ENCODE measurements at regions not wholly inside any gene's neighbourhood (a gene's known extent, or its start where the extent isn't known, plus 50 kb on each side); places are given as distances from the start of the nearest gene placed in this dataset.

DNA sequence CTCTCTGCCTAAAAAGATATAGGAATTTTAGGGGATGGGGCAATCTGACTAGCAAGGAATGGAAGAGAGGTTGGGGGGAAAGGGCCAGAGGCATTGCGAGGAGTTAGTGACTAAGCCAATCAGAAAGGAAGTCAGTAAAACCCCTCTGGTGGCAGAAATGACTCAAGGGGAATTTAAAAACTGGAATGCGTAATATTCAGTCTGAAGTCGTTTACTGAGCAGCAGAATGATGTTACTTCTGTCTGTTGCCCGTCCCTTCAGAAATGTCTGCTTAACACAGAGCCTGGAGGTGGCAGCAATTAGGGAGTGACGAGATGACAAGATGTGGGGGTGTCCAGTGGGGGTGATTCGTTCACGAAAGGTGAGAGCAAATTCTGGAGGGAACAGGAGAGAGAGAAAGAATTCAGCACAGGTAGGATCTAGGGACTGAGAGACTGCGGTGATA lies 107.7 kb upstream of the CLMP start:
- no peak overlapping the region for H3K4me2 ChIP-seq (ENCODE audit: extremely low read depth, insufficient read depth, low read length)
- no peak overlapping the region for H3K27ac ChIP-seq (ENCODE audit: insufficient read depth, low read length)
- TF ChIP-seq EZH2 (IDR thresholded peaks at IDR 0.05; ENCODE audit: low read length, missing control alignments) = no peak
- TF ChIP-seq, protein P1, sequence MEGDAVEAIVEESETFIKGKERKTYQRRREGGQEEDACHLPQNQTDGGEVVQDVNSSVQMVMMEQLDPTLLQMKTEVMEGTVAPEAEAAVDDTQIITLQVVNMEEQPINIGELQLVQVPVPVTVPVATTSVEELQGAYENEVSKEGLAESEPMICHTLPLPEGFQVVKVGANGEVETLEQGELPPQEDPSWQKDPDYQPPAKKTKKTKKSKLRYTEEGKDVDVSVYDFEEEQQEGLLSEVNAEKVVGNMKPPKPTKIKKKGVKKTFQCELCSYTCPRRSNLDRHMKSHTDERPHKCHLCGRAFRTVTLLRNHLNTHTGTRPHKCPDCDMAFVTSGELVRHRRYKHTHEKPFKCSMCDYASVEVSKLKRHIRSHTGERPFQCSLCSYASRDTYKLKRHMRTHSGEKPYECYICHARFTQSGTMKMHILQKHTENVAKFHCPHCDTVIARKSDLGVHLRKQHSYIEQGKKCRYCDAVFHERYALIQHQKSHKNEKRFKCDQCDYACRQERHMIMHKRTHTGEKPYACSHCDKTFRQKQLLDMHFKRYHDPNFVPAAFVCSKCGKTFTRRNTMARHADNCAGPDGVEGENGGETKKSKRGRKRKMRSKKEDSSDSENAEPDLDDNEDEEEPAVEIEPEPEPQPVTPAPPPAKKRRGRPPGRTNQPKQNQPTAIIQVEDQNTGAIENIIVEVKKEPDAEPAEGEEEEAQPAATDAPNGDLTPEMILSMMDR (conservative IDR thresholded peaks at IDR 0.05 in 1 of 2, IDR thresholded peaks at IDR 0.05 in 1 of 2; ENCODE audit: low read depth in 1 of 2, low read length in 2 of 2) = peak in 1 of 2 donors; percentile 6
- peak; percentile 18 to 65 for DNase-seq (ENCODE audit: low read depth in 2 of 2)
- H3K4me3 ChIP-seq (replicated peaks in 1 of 4; ENCODE audit: control extremely low read depth in 1 of 4, insufficient read depth in 1 of 4, low read depth in 3 of 4, low read length in 4 of 4) = no peak overlapping the region
- H2AFZ ChIP-seq (ENCODE audit: low read length) = no peak overlapping the region
- H3K9me3 ChIP-seq (ENCODE audit: control insufficient read depth, insufficient read depth, low read depth, low read length) = no peaks in the 10 kb centered on the region
- H3K9ac ChIP-seq (ENCODE audit: insufficient read depth, low read length) = no peak overlapping the region
- peaks cover 2% of the 10 kb centered on the region for H3K4me1 ChIP-seq (ENCODE audit: control insufficient read depth, extremely low read depth, insufficient read depth, low read length)
- no peaks in the 10 kb centered on the region for H3K79me2 ChIP-seq (ENCODE audit: control insufficient read depth, insufficient read depth, low read length)
- no peaks in the 10 kb centered on the region for H4K20me1 ChIP-seq (ENCODE audit: control insufficient read depth, extremely low read depth, insufficient read depth, low read length)
- H3K27me3 ChIP-seq (ENCODE audit: control insufficient read depth, insufficient read depth, low read length) = peaks cover 12% of the 10 kb centered on the region
- no peaks in the 10 kb centered on the region for H3K36me3 ChIP-seq (ENCODE audit: control insufficient read depth, insufficient read depth, low read length)

DNA sequence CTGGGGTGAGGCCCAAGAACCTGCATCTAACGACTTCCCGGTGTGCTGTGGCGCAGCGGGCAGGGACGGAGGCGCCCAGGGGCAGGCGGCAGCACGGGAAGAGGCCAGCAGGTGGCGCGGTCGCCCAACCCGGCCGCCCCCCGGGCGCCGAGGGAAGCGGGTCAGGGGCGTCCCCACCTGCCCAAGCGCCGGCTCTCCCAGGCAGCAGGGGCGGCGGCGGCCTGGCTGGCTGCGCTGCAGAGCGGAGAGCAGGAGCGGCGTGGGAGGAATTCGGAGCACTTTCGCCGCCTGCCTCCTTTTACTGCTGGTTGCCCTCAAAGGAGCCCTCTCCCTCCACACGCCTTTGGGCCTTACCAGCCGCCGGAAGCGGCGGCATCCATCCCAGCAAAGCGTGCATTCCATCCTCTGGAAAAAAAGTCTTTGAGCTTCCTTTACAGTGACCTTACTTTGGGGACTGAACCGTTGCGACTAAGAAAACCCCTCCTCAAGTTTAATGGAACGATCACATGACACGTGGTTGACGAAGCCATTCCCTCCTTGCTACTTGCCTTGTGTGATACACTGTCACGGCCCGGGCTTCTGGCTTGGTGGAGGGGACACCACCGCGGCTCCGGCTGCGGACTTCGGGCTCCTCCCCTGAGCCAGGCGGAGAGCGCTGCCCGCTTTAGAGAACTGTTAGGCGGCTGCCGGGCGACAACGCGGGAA lies 106.8 kb upstream of the CLMP start:
- peak in 1 of 2 donors; percentile 34 for DNase-seq (ENCODE audit: low read depth in 2 of 2)
- Histone ChIP-seq H3K4me3 (replicated peaks in 1 of 4; ENCODE audit: control extremely low read depth in 1 of 4, insufficient read depth in 1 of 4, low read depth in 3 of 4, low read length in 4 of 4) (peak overlapping the region; percentile 21 to 41 (median 32)), H3K79me2 (ENCODE audit: control insufficient read depth, insufficient read depth, low read length) (no peaks in the 10 kb centered on the region), H3K9ac (ENCODE audit: insufficient read depth, low read length) (peak overlapping the region; percentile 26), H3K36me3 (ENCODE audit: control insufficient read depth, insufficient read depth, low read length) (no peaks in the 10 kb centered on the region), H3K4me2 (ENCODE audit: extremely low read depth, insufficient read depth, low read length) (peak overlapping the region; percentile 94), H3K9me3 (ENCODE audit: control insufficient read depth, insufficient read depth, low read depth, low read length) (no peaks in the 10 kb centered on the region), H3K4me1 (ENCODE audit: control insufficient read depth, extremely low read depth, insufficient read depth, low read length) (peaks cover 2% of the 10 kb centered on the region), H4K20me1 (ENCODE audit: control insufficient read depth, extremely low read depth, insufficient read depth, low read length) (no peaks in the 10 kb centered on the region), H2AFZ (ENCODE audit: low read length) (peak overlapping the region; percentile 74), H3K27ac (ENCODE audit: insufficient read depth, low read length) (no peak overlapping the region), H3K27me3 (ENCODE audit: control insufficient read depth, insufficient read depth, low read length) (peaks cover 16% of the 10 kb centered on the region)
- no peak for TF ChIP-seq EZH2 (IDR thresholded peaks at IDR 0.05; ENCODE audit: low read length, missing control alignments)
- TF ChIP-seq, protein P1 (conservative IDR thresholded peaks at IDR 0.05 in 1 of 2, IDR thresholded peaks at IDR 0.05 in 1 of 2; ENCODE audit: low read depth in 1 of 2, low read length in 2 of 2) = peak; percentile 46 to 65

DNA sequence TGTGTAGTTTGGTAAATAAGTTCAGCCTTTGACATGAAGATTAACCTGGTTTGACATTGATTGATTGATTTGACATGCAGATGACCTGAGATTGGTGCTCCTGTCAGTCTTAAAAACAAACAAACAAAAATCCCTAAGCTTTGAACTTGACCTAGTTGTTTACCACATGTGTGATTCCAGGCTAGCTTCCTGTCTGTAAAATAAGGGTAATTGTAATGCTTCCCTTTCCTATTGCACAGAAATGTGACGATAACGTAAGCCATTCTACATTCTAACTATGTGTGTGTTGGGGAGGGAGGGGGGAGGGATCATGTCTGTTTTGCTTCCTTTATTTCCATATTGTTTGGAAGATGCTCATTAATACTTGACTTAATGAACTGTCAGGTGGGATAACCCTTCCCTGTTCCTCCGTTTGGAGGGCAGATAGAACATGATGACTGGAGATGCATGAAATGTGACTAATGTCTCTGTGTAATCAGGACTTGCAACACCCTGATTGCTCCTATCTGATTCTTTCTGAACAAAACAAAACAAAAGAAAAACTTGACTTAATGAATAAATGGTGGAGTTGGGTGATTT lies 106.1 kb upstream of the CLMP start:
- Histone ChIP-seq H3K79me2 (ENCODE audit: control insufficient read depth, insufficient read depth, low read length) (no peaks in the 10 kb centered on the region), H3K4me2 (ENCODE audit: extremely low read depth, insufficient read depth, low read length) (peak overlapping the region; percentile 94), H3K27me3 (ENCODE audit: control insufficient read depth, insufficient read depth, low read length) (peaks cover 16% of the 10 kb centered on the region), H2AFZ (ENCODE audit: low read length) (peak overlapping the region; percentile 45), H3K9me3 (ENCODE audit: control insufficient read depth, insufficient read depth, low read depth, low read length) (no peaks in the 10 kb centered on the region), H3K4me3 (replicated peaks in 1 of 4; ENCODE audit: control extremely low read depth in 1 of 4, insufficient read depth in 1 of 4, low read depth in 3 of 4, low read length in 4 of 4) (peak overlapping the region; percentile 20 to 41 (median 22)), H3K36me3 (ENCODE audit: control insufficient read depth, insufficient read depth, low read length) (no peaks in the 10 kb centered on the region), H4K20me1 (ENCODE audit: control insufficient read depth, extremely low read depth, insufficient read depth, low read length) (no peaks in the 10 kb centered on the region), H3K27ac (ENCODE audit: insufficient read depth, low read length) (no peak overlapping the region), H3K4me1 (ENCODE audit: control insufficient read depth, extremely low read depth, insufficient read depth, low read length) (peaks cover 2% of the 10 kb centered on the region), H3K9ac (ENCODE audit: insufficient read depth, low read length) (no peak overlapping the region)
- peak; percentile 63 to 70 for DNase-seq (ENCODE audit: low read depth in 2 of 2)
- no peak for TF ChIP-seq EZH2 (IDR thresholded peaks at IDR 0.05; ENCODE audit: low read length, missing control alignments)
- TF ChIP-seq, protein P1 (conservative IDR thresholded peaks at IDR 0.05 in 1 of 2, IDR thresholded peaks at IDR 0.05 in 1 of 2; ENCODE audit: low read depth in 1 of 2, low read length in 2 of 2) = no peak

All from fibroblast of lung (primary cell).